OCI-LY7 (cell line): ENCODE measurements at regions not wholly inside any gene's neighbourhood (a gene's known extent, or its start where the extent isn't known, plus 50 kb on each side); places are given as distances from the start of the nearest gene placed in this dataset.

Experiments
- BruUV-seq: library from RNA; stranded (reverse); fragments of 400-500 nt; replicated peaks from 2 replicates; lab custom pipeline; 2021; lab: Mats Ljungman, UMichigan
- CTCF ChIA-PET: fragments of 300-600 bp; sonication (Branson Sonifier 250); formaldehyde crosslinking; loops from one replicate; lab custom pipeline; 2022; ENCODE audit warnings: antibody characterized with exemption; ENCODE audit not compliant: unreplicated experiment; lab: Charles Lee
- POLR2A ChIA-PET: fragments of 300-600 bp; sonication (Branson Sonifier 250); formaldehyde crosslinking; loops from one replicate; lab custom pipeline; 2022; ENCODE audit warnings: antibody characterized with exemption; lab: Charles Lee
- DNase-seq: peaks from one replicate; pipeline ENCODE4 v3.0.0-alpha.2; 2015; ENCODE audit warnings: low spot score
- H2AFZ ChIP-seq: fragments of 200-600 bp; sonication (generic), shearing (Covaris generic); 2 replicates; pipeline ENCODE4 v1.6.1; 2014; ENCODE audit warnings: mild to moderate bottlenecking, antibody characterized with exemption, low read length, moderate library complexity
- H3K27ac ChIP-seq: fragments of 200-600 bp; sonication (generic); 2 replicates; pipeline ENCODE4 v1.5.1; 2014; ENCODE audit warnings: mixed run types, low read depth, mild to moderate bottlenecking, moderate library complexity, low read length, inconsistent platforms; ENCODE audit not compliant: poor library complexity, severe bottlenecking
- H3K36me3 ChIP-seq: fragments of 200-600 bp; sonication (generic); 2 replicates; pipeline ENCODE4 v1.6.1; 2014; ENCODE audit warnings: mild to moderate bottlenecking, antibody characterized with exemption, low read length, moderate library complexity, mixed read lengths; ENCODE audit not compliant: insufficient read depth
- H3K4me1 ChIP-seq: fragments of 200-600 bp; sonication (generic); 2 replicates; pipeline ENCODE4 v1.5.1; 2014; ENCODE audit warnings: mild to moderate bottlenecking, low read length; ENCODE audit not compliant: insufficient read depth, poor library complexity, severe bottlenecking
- H3K4me2 ChIP-seq: fragments of 200-600 bp; sonication (generic); 2 replicates; pipeline ENCODE4 v1.6.1; 2014; ENCODE audit warnings: mild to moderate bottlenecking, low read length
- H3K4me3 ChIP-seq: fragments of 200-600 bp; sonication (generic); 2 replicates; pipeline ENCODE4 v1.5.1; 2014; ENCODE audit warnings: mild to moderate bottlenecking, low read depth, low read length; ENCODE audit not compliant: poor library complexity, severe bottlenecking
- H3K79me2 ChIP-seq: fragments of 200-600 bp; sonication (generic); 2 replicates; pipeline ENCODE4 v1.6.1; 2016; ENCODE audit warnings: low read depth, mild to moderate bottlenecking, low read length, moderate library complexity, mixed read lengths; ENCODE audit not compliant: insufficient read depth
- H3K9me2 ChIP-seq: fragments of 200-600 bp; sonication (generic); 2 replicates; pipeline ENCODE4 v1.6.1; 2016; ENCODE audit warnings: mild to moderate bottlenecking, low read length, mixed read lengths; ENCODE audit not compliant: insufficient read depth
- H3K9me3 ChIP-seq: fragments of 200-600 bp; sonication (generic); 2 replicates; pipeline ENCODE4 v1.6.1; 2014; ENCODE audit warnings: mild to moderate bottlenecking, mixed run types, low read length, mixed read lengths
- H4K20me1 ChIP-seq: fragments of 200-600 bp; sonication (generic); 2 replicates; pipeline ENCODE4 v1.6.1; 2014; ENCODE audit warnings: mild to moderate bottlenecking, antibody characterized with exemption, low read length, moderate library complexity, mixed read lengths; ENCODE audit not compliant: insufficient read depth
- CTCF ChIP-seq: fragments of 200-600 bp; sonication (generic); conservative IDR thresholded peaks from 2 replicates; pipeline ENCODE4 v1.5.1; 2014; ENCODE audit warnings: mild to moderate bottlenecking, antibody characterized with exemption, low read length, moderate library complexity, mixed read lengths
- EZH2phosphoT487 ChIP-seq: fragments of 200-600 bp; sonication (generic); IDR thresholded peaks from 2 replicates; pipeline ENCODE4 v1.6.1; 2018; ENCODE audit warnings: low read depth, borderline replicate concordance, mild to moderate bottlenecking, mixed run types, antibody characterized with exemption, low read length, moderate library complexity, mixed read lengths
- intact Hi-C: fragments of 100-400 bp; cut with micrococcal nuclease; formaldehyde crosslinking; loops from one replicate; pipeline ENCODE4 v1.10.0; 2022; ENCODE audit not compliant: unreplicated experiment

- H3K36me3 ChIP-seq = no peaks in the 10 kb centered on the region
- TF ChIP-seq CTCF (no peak), EZH2phosphoT487 (no peak)
- no peaks in the 10 kb centered on the region for H3K9me3 ChIP-seq
- CTCF ChIA-PET = no interaction called here
- H3K4me1 ChIP-seq = peaks cover 7% of the 10 kb centered on the region
- H2AFZ ChIP-seq = peak overlapping the region; percentile 5; the same call in 1 of the 2 replicates
- no peaks in the 10 kb centered on the region for H3K79me2 ChIP-seq
- intact Hi-C loops = no loop called here
- no peak for DNase-seq
- H3K9me2 ChIP-seq = no peaks in the 10 kb centered on the region
- no peak overlapping the region for H3K4me3 ChIP-seq
- no peak overlapping the region for H3K27ac ChIP-seq
- H3K4me2 ChIP-seq = no peak overlapping the region
- BruUV-seq = no TSS peak
- POLR2A ChIA-PET = no interaction called here
- H4K20me1 ChIP-seq = no peaks in the 10 kb centered on the region
These were observed 443.8 kb downstream of the PRDM2 start for GRCh38 chr1:14143777-14144176.

GRCh38 chr1:14148526-14148925 lies 448.5 kb downstream of the PRDM2 start:
- H3K9me3 ChIP-seq = no peaks in the 10 kb centered on the region
- ChIA-PET CTCF (no interaction called here), POLR2A (interaction anchor here (0.6 kb wide), 1 partner anchor 218 kb away, joined by 4 read pairs; no protein-coding TSS in a partner anchor)
- H3K4me1 ChIP-seq = peaks cover 7% of the 10 kb centered on the region
- no peaks in the 10 kb centered on the region for H3K9me2 ChIP-seq
- BruUV-seq = no TSS peak
- H3K79me2 ChIP-seq = no peaks in the 10 kb centered on the region
- intact Hi-C loops = no loop called here
- H3K4me3 ChIP-seq = no peak overlapping the region
- no peak for TF ChIP-seq CTCF
- TF ChIP-seq EZH2phosphoT487 = no peak
- no peak overlapping the region for H3K27ac ChIP-seq
- no peaks in the 10 kb centered on the region for H4K20me1 ChIP-seq
- no peaks in the 10 kb centered on the region for H3K36me3 ChIP-seq
- no peak overlapping the region for H3K4me2 ChIP-seq
- DNase-seq = no peak
- H2AFZ ChIP-seq = no peak overlapping the region

- H4K20me1 ChIP-seq = no peaks in the 10 kb centered on the region
- H3K27ac ChIP-seq = no peak overlapping the region
- no peaks in the 10 kb centered on the region for H3K79me2 ChIP-seq
- no TSS peak for BruUV-seq
- CTCF ChIA-PET = no interaction called here
- DNase-seq = no peak
- H3K4me3 ChIP-seq = no peak overlapping the region
- H3K4me1 ChIP-seq = peaks cover 5% of the 10 kb centered on the region
- H3K36me3 ChIP-seq = no peaks in the 10 kb centered on the region
- H2AFZ ChIP-seq = no peak overlapping the region
- no peaks in the 10 kb centered on the region for H3K9me2 ChIP-seq
- POLR2A ChIA-PET = interaction anchor here (0.6 kb wide), 1 partner anchor 368 kb away, joined by 3 read pairs; no protein-coding TSS in a partner anchor
- no peak overlapping the region for H3K4me2 ChIP-seq
- H3K9me3 ChIP-seq = no peaks in the 10 kb centered on the region
- intact Hi-C loops = no loop called here
- no peak for TF ChIP-seq EZH2phosphoT487
- TF ChIP-seq CTCF = no peak; the same call in 1 of the 2 replicates
These were observed 449.1 kb upstream of the KAZN start for GRCh38 chr1:14149431-14149830.
